Activated CD4-positive, alpha-beta memory T cell treated with anti-CD3 and anti-CD28 coated beads, Interleukin-2, amount 10 ng/mL, durations not matched to agents 7 days and 5 days (primary cell): ENCODE measurements at regions not wholly inside any gene's neighbourhood (a gene's known extent, or its start where the extent isn't known, plus 50 kb on each side); places are given as distances from the start of the nearest gene placed in this dataset.

ENCODE experiments used
- CTCF ChIA-PET: fragments of 350-600 bp; sonication (Branson Sonifier 250); formaldehyde crosslinking; loops from one replicate; lab custom pipeline; 2021; ENCODE audit warnings: antibody characterized with exemption, inconsistent platforms; lab: Charles Lee
- POLR2A ChIA-PET: fragments of 350-600 bp; sonication (Branson Sonifier 250); formaldehyde crosslinking; loops from one replicate; lab custom pipeline; 2021; ENCODE audit warnings: antibody characterized with exemption; lab: Charles Lee
- DNase-seq: peaks from one replicate; pipeline ENCODE4 v3.0.0-alpha.2; 2020
- H3K27ac Mint-ChIP-seq: one replicate; pipeline ENCODE4 v1.8.0; 2021; ENCODE audit warnings: mild to moderate bottlenecking, mixed read lengths
- H3K27me3 Mint-ChIP-seq: one replicate; pipeline ENCODE4 v1.8.0; 2021; ENCODE audit warnings: mixed read lengths
- H3K36me3 Mint-ChIP-seq: one replicate; pipeline ENCODE4 v1.8.0; 2021; ENCODE audit warnings: low read depth, mixed read lengths
- H3K4me1 Mint-ChIP-seq: one replicate; pipeline ENCODE4 v1.8.0; 2021; ENCODE audit warnings: mixed read lengths
- H3K4me3 Mint-ChIP-seq: one replicate; pipeline ENCODE4 v1.8.0; 2021; ENCODE audit warnings: mild to moderate bottlenecking, mixed read lengths
- H3K9me3 Mint-ChIP-seq: one replicate; pipeline ENCODE4 v1.8.0; 2021; ENCODE audit warnings: mixed read lengths

DNA sequence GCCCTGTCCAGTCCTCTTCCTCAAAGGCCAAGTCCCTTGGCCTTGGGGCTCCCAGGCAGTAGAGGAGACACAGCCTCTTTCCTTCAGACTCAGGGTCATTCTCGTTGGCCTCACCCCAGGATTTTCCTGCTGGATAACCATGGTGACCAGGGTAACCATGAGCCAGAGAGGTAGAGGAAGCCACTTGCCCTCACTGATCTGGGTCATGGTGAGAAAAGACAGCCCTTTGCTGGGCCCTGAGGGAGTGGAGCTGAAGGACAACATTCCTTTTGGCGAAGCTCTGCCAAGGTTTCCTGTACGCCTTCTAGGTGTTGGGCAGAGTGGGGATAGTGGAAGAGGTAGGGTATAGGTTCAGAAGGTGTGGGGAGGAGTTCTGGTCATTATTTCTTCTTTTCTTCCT lies 53.1 kb upstream of the WNT4 start:
- Mint-ChIP-seq H3K4me1 (no peaks in the 10 kb centered on the region), H3K36me3 (no peaks in the 10 kb centered on the region), H3K4me3 (no peak overlapping the region), H3K27me3 (peaks cover 29% of the 10 kb centered on the region), H3K9me3 (no peaks in the 10 kb centered on the region), H3K27ac (no peak overlapping the region)
- no peak for DNase-seq
- ChIA-PET POLR2A (no interaction called here), CTCF (no interaction called here)

DNA sequence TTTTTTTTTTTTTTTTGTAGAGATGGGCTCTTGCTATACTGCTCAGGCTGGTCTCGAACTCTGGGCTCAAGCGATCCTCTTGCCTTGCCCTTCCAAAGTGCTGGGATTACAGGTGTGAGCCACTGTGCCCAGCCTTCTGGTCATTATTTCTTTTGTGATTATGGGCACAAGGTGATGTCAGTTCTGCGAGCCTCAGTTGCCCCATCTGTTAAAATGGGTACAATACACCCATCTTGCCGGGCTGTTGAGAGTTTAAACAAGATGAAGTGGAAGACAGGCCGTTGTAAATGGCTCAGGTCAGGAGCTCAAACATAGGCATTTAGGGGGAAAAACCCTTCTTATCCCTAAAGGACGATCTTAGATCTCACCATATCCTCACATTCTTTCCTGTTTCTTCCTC lies 53.7 kb upstream of the WNT4 start:
- H3K4me1 Mint-ChIP-seq: no peaks in the 10 kb centered on the region
- H3K27me3 Mint-ChIP-seq: peaks cover 27% of the 10 kb centered on the region
- no peaks in the 10 kb centered on the region for H3K9me3 Mint-ChIP-seq
- CTCF ChIA-PET: no interaction called here
- no peak overlapping the region for H3K4me3 Mint-ChIP-seq
- DNase-seq: no peak
- H3K27ac Mint-ChIP-seq: no peak overlapping the region
- H3K36me3 Mint-ChIP-seq: no peaks in the 10 kb centered on the region
- POLR2A ChIA-PET: no interaction called here

DNA sequence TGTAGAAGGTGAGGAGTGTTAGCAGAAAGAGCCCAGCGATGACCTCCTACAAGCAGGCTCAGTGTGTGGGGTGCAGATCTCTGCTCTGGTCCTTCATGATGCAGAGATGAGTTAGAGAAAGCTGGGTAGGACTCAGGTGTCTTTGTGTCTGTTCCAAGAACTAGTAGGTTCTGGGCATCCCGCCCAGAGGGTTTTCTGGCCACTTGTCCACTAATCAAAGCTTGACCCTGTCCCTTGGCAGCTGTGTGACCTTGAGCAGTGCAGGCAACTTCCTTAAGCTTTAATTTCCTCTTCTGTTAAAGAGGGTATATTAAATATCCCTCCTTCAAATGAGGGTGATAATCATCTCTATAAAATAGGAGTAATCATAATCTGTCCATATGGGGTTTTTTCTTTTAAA lies 54.7 kb upstream of the WNT4 start:
- Mint-ChIP-seq H3K27me3 (peaks cover 28% of the 10 kb centered on the region), H3K9me3 (no peaks in the 10 kb centered on the region), H3K27ac (no peak overlapping the region), H3K36me3 (no peaks in the 10 kb centered on the region), H3K4me1 (no peaks in the 10 kb centered on the region), H3K4me3 (no peak overlapping the region)
- CTCF ChIA-PET: no interaction called here
- POLR2A ChIA-PET: no interaction called here
- no peak for DNase-seq

DNA sequence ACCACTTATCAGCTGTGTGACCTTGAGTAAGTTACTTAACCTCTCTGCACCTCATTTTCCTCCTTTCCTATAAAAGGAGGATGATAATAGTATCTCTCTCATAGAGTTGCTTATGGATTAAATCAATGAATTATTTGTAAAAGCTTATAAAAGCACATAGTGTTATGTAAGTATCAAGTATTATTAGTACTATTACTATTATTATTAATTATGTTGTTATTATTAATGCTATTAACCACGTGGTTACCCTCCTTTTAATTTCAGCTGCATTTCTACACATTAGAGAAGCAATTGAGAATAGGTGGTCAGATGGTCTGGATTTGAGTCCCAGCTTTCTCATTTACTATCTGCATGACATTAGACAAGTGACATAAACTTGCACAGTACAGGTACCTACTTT lies 58.1 kb upstream of the WNT4 start:
- CTCF ChIA-PET: no interaction called here
- Mint-ChIP-seq H3K4me3 (no peak overlapping the region), H3K36me3 (no peaks in the 10 kb centered on the region), H3K27me3 (peaks cover 35% of the 10 kb centered on the region), H3K9me3 (no peaks in the 10 kb centered on the region), H3K27ac (no peak overlapping the region), H3K4me1 (no peaks in the 10 kb centered on the region)
- no peak for DNase-seq
- POLR2A ChIA-PET: no interaction called here

DNA sequence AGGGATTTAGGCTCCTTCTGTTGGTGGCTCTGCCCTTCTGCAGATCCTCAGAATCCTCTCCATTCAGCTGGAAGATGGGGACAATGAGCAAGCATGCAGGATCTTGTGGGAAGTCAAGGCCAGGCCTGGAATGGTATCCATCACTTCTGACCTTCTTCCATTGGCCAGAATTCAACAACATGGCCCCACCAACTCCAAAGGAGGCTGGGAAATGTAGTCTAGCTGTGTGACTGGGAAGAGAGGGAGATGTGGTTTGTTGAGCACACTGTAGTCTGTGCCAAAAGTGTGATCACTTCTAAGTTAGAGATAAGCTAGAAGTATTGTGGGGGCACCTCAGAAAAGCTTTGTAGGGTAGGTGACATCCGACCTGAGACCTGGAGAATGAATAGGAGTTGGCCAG lies 60.4 kb upstream of the WNT4 start:
- ChIA-PET POLR2A (no interaction called here), CTCF (no interaction called here)
- H3K9me3 Mint-ChIP-seq: no peaks in the 10 kb centered on the region
- H3K4me3 Mint-ChIP-seq: no peak overlapping the region
- H3K4me1 Mint-ChIP-seq: no peaks in the 10 kb centered on the region
- H3K27me3 Mint-ChIP-seq: peaks cover 29% of the 10 kb centered on the region
- H3K27ac Mint-ChIP-seq: no peak overlapping the region
- H3K36me3 Mint-ChIP-seq: no peaks in the 10 kb centered on the region
- DNase-seq: no peak

DNA sequence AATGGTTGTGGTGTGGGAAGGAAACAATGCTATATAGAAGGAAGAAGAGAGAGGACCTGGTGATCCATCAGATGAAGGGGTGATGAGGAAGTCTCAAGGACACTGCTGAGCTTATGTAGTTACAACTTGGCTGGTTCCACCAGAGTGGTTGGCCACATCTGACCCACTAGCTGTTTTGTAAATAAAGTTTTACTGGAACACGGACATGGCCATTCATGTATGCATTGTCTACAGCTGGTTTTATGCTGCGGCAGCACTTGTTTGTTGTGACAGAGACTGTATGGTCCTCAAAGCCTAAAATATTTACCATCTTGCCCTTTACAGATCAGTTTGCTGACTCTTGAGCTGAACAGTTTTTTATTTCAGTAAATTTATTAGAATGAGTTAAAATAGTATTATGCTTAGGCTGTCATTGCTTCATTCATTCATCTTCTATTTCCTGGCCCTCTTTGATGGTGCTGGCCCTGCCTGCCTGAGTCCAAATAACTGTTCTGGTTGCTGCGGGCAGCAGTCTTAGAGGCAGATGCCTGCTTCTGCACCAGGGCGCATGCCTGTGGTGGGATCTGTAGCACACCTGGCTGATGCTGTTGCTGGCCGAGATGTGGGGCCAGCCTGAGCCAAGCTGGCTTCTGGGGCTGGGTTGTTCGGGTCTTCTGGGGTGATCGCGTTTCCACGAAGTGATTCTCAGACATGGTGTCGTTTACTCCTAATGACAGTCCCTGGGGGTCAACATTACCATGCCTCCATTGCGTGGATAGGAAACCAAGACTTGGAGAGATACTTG lies 61.4 kb upstream of the WNT4 start:
- ChIA-PET POLR2A (no interaction called here), CTCF (no interaction called here)
- H3K4me3 Mint-ChIP-seq: no peak overlapping the region
- H3K9me3 Mint-ChIP-seq: no peaks in the 10 kb centered on the region
- peaks cover 33% of the 10 kb centered on the region for H3K27me3 Mint-ChIP-seq
- H3K4me1 Mint-ChIP-seq: no peaks in the 10 kb centered on the region
- DNase-seq: no peak
- H3K36me3 Mint-ChIP-seq: no peaks in the 10 kb centered on the region
- no peak overlapping the region for H3K27ac Mint-ChIP-seq

DNA sequence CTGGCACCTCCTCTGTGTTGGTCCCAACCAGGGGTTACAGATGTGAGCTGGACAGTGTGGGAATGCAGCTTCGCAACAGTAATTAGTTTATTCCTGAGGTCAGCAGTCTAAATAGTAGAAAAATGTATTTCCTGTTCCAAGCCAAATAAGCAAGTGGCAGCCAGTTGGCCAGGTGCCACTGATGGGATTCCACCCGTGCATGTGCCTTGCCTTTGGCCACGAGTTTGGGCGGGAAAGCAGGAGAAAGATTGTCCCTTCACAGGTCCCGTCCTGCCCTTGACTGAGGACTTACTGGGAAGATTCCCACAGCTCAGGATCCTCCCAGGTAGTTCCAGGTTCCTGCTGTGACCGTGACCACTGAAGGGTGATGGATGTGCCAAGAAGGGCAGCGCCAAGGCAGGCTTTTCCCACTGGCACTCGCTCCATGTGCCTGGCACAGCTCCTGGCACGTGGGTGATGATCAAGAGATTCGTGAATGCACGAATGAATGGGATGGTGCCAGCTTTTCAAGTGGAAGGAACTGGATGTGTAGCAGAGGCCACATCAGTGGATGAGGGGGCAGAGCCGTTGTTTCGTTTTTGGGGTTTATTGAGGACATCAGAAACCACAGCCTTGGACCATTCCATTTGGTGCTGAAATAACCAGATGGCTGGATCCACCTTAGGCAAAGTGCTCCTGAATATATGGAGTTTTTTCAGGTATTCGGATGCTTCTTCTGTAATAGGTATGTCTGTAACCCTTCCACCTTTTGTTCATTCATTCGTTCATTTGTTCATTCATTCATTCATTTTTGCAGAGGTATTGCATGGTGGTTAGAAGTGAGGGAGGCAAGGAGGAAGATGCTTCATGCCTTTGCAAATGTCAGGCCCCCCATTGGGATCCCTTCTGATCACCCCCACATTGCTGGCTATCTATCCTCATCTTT lies 62.4 kb upstream of the WNT4 start:
- Mint-ChIP-seq H3K4me3 (no peak overlapping the region), H3K36me3 (no peaks in the 10 kb centered on the region), H3K9me3 (no peaks in the 10 kb centered on the region), H3K27me3 (peaks cover 32% of the 10 kb centered on the region), H3K27ac (no peak overlapping the region), H3K4me1 (no peaks in the 10 kb centered on the region)
- DNase-seq: no peak
- CTCF ChIA-PET: no interaction called here
- POLR2A ChIA-PET: no interaction called here

DNA sequence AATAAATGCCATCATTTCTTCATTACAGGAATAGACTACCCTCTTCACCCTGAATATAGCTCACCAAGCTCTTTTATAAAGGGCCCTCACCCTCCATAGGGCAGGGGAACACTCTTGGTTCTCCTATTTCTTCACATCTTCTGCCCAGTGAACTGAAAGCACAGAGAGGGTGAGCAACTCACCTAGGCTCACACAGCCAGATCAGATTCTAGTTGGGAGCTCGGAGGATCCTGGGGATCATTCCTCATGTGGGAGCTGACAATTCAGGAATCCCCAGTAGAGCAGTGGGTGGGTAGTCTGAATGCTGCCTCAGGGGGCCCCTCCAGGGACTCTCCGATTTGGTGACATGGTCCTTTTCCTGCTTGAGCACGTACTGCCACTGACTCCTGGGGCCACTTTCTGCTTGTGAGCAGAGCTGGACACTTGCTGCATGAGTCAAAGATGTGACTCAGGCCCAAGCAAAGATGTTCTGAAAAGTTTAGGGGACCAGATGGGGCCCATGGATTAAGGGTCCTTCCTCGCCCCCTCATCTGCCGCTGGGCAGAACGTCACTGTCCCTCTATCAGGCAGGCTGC lies 63.7 kb upstream of the WNT4 start:
- Mint-ChIP-seq H3K27me3 (peaks cover 42% of the 10 kb centered on the region), H3K27ac (no peak overlapping the region), H3K4me1 (no peaks in the 10 kb centered on the region), H3K36me3 (no peaks in the 10 kb centered on the region), H3K4me3 (no peak overlapping the region), H3K9me3 (no peaks in the 10 kb centered on the region)
- ChIA-PET POLR2A (no interaction called here), CTCF (no interaction called here)
- no peak for DNase-seq

DNA sequence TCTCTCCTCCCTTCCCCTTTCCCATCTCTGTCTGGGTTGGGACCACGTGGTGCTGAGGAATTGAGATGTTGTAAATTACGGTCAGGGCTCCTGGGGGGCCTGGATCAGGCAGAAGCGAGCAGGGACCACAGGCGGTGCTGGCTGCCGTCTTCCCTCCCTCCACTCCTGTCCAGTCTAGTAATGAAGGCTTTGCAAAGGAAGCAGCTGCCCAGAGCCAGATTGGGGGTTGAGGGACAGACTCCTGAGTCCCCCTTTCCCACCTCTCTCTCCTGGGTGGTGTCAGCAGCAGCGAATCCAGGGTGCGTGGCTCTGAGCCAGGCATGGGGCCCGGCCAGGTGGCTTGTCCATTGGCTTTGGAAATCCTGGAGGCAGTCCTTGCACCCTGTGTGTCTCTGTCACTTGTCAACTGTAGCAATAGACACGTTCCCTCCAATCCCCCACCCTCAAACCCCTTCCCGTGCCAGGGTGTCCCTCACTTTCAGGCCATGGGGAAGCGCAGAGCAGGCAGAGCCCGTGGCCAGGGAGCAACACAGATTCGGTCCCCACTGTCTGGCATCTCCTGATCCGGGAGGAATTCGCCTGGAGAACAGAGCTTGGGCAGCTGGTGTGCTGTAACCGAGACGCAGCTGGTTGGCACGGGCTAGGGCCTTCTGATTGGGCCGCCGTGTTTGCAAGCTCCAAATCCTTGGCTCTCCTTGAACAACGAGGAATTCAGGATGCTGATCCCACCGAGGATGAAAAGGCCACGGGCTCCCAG lies 64.8 kb upstream of the WNT4 start:
- Mint-ChIP-seq H3K27me3 (peaks cover 49% of the 10 kb centered on the region), H3K36me3 (no peaks in the 10 kb centered on the region)

DNA sequence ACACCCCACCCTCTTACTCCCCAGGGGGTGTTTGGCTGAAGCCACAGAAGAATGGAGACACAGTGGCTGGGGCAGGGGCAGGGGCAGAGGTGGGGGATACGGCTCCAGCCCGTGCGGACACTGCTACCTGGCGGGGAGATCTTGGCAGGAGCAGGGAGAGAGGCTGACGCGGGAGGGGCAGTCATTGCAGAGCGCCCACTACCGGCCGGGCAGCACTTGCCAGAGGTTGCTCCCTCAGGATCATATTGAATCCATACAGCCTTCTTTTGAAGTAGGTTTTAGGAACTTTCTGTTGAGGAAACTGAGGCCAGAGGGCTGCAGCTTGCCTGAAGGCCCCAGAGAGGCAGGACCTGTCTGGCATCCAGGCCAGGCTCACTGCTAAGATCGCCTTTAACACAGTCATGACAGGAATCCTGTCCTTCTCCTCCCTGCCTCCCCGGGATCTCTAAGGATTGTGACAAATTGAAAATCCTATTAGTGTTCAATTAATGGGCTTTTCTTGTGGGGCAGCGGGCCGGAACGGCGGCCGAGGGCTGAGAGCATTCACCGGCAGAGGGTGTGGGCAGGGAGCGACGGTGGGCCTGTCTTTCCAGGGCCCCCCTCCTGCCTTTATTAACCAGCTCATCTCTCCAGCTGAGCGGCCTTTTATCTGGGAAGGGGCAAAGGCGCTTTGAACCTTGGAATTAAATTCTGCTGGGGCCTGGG lies 65.5 kb upstream of the WNT4 start:
- no peaks in the 10 kb centered on the region for H3K4me1 Mint-ChIP-seq
- no peak overlapping the region for H3K4me3 Mint-ChIP-seq
- ChIA-PET CTCF (no interaction called here), POLR2A (no interaction called here)
- no peaks in the 10 kb centered on the region for H3K9me3 Mint-ChIP-seq
- peaks cover 51% of the 10 kb centered on the region for H3K27me3 Mint-ChIP-seq
- no peak overlapping the region for H3K27ac Mint-ChIP-seq
- H3K36me3 Mint-ChIP-seq: no peaks in the 10 kb centered on the region
- DNase-seq: no peak

More for the DNA sequence above, 64.8 kb upstream of the WNT4 start:
- DNase-seq: no peak
- ChIA-PET POLR2A (no interaction called here), CTCF (no interaction called here)
- no peaks in the 10 kb centered on the region for H3K9me3 Mint-ChIP-seq
- no peak overlapping the region for H3K27ac Mint-ChIP-seq
- no peak overlapping the region for H3K4me3 Mint-ChIP-seq
- no peaks in the 10 kb centered on the region for H3K4me1 Mint-ChIP-seq

DNA sequence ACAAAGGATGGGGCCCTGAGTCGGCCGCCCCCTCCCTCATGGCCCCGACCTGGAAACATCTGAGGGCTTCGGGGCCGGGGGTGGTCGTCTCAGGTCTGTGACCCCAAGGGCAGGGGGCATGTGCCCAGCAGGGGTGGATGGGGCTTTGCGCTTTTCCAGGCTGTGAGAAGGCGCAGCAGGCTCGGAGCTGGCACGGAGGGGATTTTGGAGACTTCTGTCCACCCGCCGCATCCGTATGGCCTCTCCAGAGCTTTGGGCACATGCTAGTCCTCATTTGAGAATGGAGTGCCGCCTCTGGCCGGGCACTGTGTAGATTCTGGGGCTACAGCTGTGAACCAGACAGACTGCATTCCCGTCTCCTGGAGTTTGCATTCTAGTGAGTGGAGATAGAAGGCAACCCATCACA lies 66.1 kb upstream of the WNT4 start:
- no peaks in the 10 kb centered on the region for H3K9me3 Mint-ChIP-seq
- POLR2A ChIA-PET: no interaction called here
- no peaks in the 10 kb centered on the region for H3K36me3 Mint-ChIP-seq
- CTCF ChIA-PET: no interaction called here
- no peak for DNase-seq
- no peak overlapping the region for H3K27ac Mint-ChIP-seq
- no peak overlapping the region for H3K4me3 Mint-ChIP-seq
- H3K27me3 Mint-ChIP-seq: peaks cover 48% of the 10 kb centered on the region
- no peaks in the 10 kb centered on the region for H3K4me1 Mint-ChIP-seq

DNA sequence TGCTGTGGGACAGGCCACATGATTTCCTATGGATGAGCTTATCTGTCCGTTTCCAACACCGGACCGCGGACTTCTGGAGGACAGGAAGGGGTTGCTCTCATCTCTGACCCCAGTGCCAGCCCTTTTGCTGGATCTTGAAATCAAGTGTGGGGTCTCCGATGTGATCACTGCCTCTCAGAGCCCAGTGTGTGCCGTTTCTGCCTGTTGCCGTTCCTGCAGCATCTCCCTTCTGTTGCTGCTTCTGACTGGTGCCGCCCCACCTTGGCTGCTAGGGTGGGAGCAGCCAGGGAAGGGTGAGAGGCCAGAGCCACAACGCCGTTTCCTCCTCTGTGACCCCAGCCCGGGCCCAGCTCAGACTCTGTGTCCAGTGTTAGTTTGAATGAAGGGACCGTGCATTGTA lies 67.3 kb upstream of the WNT4 start:
- Mint-ChIP-seq H3K9me3 (no peaks in the 10 kb centered on the region), H3K4me3 (no peak overlapping the region), H3K4me1 (no peaks in the 10 kb centered on the region), H3K27ac (no peak overlapping the region), H3K27me3 (peaks cover 55% of the 10 kb centered on the region), H3K36me3 (no peaks in the 10 kb centered on the region)
- no peak for DNase-seq
- ChIA-PET CTCF (no interaction called here), POLR2A (no interaction called here)
